ENCODE measurements at regions not wholly inside any gene's neighbourhood (a gene's known extent, or its start where the extent isn't known, plus 50 kb on each side); places are given as distances from the start of the nearest gene placed in this dataset.
A peak's percentile ranks its signal among the peaks of the same experiment; 100 is the strongest.
"Not testable (repeated sequence)": the region's sequence is repeated elsewhere in the genome, so short reads cannot be mapped to it uniquely, and the experiment has no call there.

- no peaks in the 10 kb centered on the region for H3K27me3 Mint-ChIP-seq
- DNase-seq (ENCODE audit: low spot score, unreplicated experiment) = no peak
- no peaks in the 10 kb centered on the region for H3K36me3 Mint-ChIP-seq (ENCODE audit: insufficient read depth)
- no peaks in the 10 kb centered on the region for H3K9me3 Mint-ChIP-seq (ENCODE audit: low read depth)
- no peak overlapping the region for H3K4me3 Mint-ChIP-seq (ENCODE audit: low read depth)
- no peak overlapping the region for H3K27ac Mint-ChIP-seq
- peaks cover 13% of the 10 kb centered on the region for H3K4me1 Mint-ChIP-seq (ENCODE audit: low read depth)
- TF ChIP-seq CTCF (IDR thresholded peaks at IDR 0.05; ENCODE audit: unreplicated experiment) = no peak
Observed at GRCh38 chr5:142402752-142403318, 78.0 kb upstream of the SPRY4 start.

DNA sequence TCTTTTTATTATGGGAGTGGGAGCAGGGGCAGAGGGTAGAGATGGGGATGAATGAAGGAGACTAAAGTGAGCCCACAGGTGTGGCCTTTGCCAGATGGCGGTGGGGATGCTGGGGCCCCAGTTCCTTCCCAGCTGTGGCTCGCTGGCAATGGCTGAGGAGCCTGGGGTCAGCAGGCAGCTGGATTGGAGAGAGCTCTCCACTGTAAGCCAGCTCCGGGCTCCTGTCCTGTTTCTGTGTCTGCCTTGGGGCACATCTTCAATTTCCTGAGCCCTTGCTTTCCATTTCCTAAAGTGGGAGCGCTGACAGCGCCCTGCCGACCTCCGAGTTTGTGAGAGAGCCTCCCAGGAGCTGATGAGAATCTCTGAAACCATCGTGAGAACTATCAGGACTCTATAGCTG is 75.6 kb upstream of the SPRY4 start:
- Mint-ChIP-seq H3K36me3 (ENCODE audit: insufficient read depth) (peaks cover 8% of the 10 kb centered on the region), H3K9me3 (ENCODE audit: low read depth) (peaks cover 15% of the 10 kb centered on the region), H3K27ac (peak overlapping the region; percentile 68), H3K4me1 (ENCODE audit: low read depth) (peaks cover 13% of the 10 kb centered on the region), H3K27me3 (no peaks in the 10 kb centered on the region), H3K4me3 (ENCODE audit: low read depth) (no peak overlapping the region)
- no peak for DNase-seq (ENCODE audit: low spot score, unreplicated experiment)
- no peak for TF ChIP-seq CTCF (IDR thresholded peaks at IDR 0.05; ENCODE audit: unreplicated experiment)

- no peak overlapping the region for H3K27ac Mint-ChIP-seq
- no peak overlapping the region for H3K4me3 Mint-ChIP-seq (ENCODE audit: low read depth)
- H3K36me3 Mint-ChIP-seq (ENCODE audit: insufficient read depth) = peaks cover 11% of the 10 kb centered on the region
- peaks cover 19% of the 10 kb centered on the region for H3K9me3 Mint-ChIP-seq (ENCODE audit: low read depth)
- no peak for DNase-seq (ENCODE audit: low spot score, unreplicated experiment)
- TF ChIP-seq CTCF (IDR thresholded peaks at IDR 0.05; ENCODE audit: unreplicated experiment) = no peak
- H3K27me3 Mint-ChIP-seq = no peaks in the 10 kb centered on the region
- H3K4me1 Mint-ChIP-seq (ENCODE audit: low read depth) = peaks cover 13% of the 10 kb centered on the region
Observed at GRCh38 chr5:142399891-142400290, 75.1 kb upstream of the SPRY4 start.

GRCh38 chr5:142398730-142399055 is 73.9 kb upstream of the SPRY4 start:
- Mint-ChIP-seq H3K4me3 (ENCODE audit: low read depth) (no peak overlapping the region), H3K9me3 (ENCODE audit: low read depth) (peaks cover 19% of the 10 kb centered on the region), H3K4me1 (ENCODE audit: low read depth) (peaks cover 4% of the 10 kb centered on the region), H3K36me3 (ENCODE audit: insufficient read depth) (peaks cover 11% of the 10 kb centered on the region), H3K27ac (no peak overlapping the region), H3K27me3 (no peaks in the 10 kb centered on the region)
- TF ChIP-seq CTCF (IDR thresholded peaks at IDR 0.05; ENCODE audit: unreplicated experiment) = no peak
- no peak for DNase-seq (ENCODE audit: low spot score, unreplicated experiment)

- H3K27ac Mint-ChIP-seq; H3K27me3 Mint-ChIP-seq; DNase-seq (ENCODE audit: low spot score, unreplicated experiment); H3K4me1 Mint-ChIP-seq (ENCODE audit: low read depth); H3K4me3 Mint-ChIP-seq (ENCODE audit: low read depth): not testable (repeated sequence)
- Mint-ChIP-seq H3K9me3 (ENCODE audit: low read depth) (peaks cover 19% of the 10 kb centered on the region), H3K36me3 (ENCODE audit: insufficient read depth) (peaks cover 11% of the 10 kb centered on the region)
Observed at GRCh38 chr5:142398011-142398729, 73.3 kb upstream of the SPRY4 start.

DNA sequence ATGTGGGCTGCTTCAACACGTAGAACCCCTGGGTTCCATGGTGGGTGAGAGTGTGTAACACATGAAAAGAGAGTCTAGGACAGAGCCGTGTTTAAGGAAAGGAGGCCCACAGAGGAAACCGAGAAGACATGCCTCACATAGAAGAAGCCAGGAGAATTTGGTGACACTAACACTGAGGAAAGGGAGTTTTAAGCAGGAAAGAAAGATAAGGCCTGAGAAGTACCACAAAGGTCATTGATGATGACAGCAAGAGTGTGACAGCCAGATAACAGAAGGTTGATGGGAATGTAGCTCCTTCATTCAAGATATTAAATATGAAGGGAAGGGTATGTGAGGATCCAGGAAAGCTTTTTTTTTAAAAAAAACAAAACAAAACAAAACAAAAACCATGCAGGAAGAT is 72.4 kb upstream of the SPRY4 start:
- Mint-ChIP-seq H3K9me3 (ENCODE audit: low read depth) (peaks cover 19% of the 10 kb centered on the region), H3K36me3 (ENCODE audit: insufficient read depth) (peaks cover 11% of the 10 kb centered on the region), H3K27ac (no peak overlapping the region), H3K4me3 (ENCODE audit: low read depth) (no peak overlapping the region), H3K27me3 (no peaks in the 10 kb centered on the region), H3K4me1 (ENCODE audit: low read depth) (peaks cover 2% of the 10 kb centered on the region)
- TF ChIP-seq CTCF (IDR thresholded peaks at IDR 0.05; ENCODE audit: unreplicated experiment) = no peak
- DNase-seq (ENCODE audit: low spot score, unreplicated experiment) = no peak

Data from progenitor cell of endocrine pancreas (in vitro differentiated cells).